K562 (cell line): ENCODE measurements at regions not wholly inside any gene's neighbourhood (a gene's known extent, or its start where the extent isn't known, plus 50 kb on each side); places are given as distances from the start of the nearest gene placed in this dataset.

Experiments
- ATAC-seq: fragments of 200-7000 bp; cut with Tn5 transposase; 3 replicates; pipeline ENCODE4 v1.9.1; 2020; ENCODE audit warnings: moderate library complexity
- BruUV-seq: library from RNA; stranded (reverse); fragments of 400-500 nt; replicated peaks from 2 replicates; lab custom pipeline; 2021; lab: Mats Ljungman, UMichigan
- CTCF ChIA-PET: fragments of 300-600 bp; formaldehyde crosslinking; extraction: SDS; loops from one replicate; lab custom pipeline; 2021; ENCODE audit warnings: low intra/inter-chr PET ratio; lab: Yijun Ruan, JAX
- POLR2A ChIA-PET: fragments of 300-600, 350-650 bp; sonication (Branson Sonifier 250); formaldehyde crosslinking; extraction: SDS; loops from one replicate; lab custom pipeline; 2021; ENCODE audit warnings: antibody characterized with exemption, inconsistent platforms; lab: Yijun Ruan, JAX
- DNase-seq, 4 experiments: peaks; one replicate each; pipeline versions ENCODE4 v3.0.0 to v3.0.0-alpha.2; 2011 to 2018; ENCODE audit warnings: low spot score in 3 of 4, mixed read lengths in 3 of 4; ENCODE audit errors: extremely low read depth in 1 of 4
- FAIRE-seq: peaks from 2 replicates; lab custom pipeline; 2011; peaks lifted over from hg19 to GRCh38; lab: Jason Lieb, UNC
- H2AFZ ChIP-seq: 2 replicates; pipeline ENCODE4 v1.6.0; 2011; ENCODE audit warnings: low read depth, low read length, control low read depth, inconsistent platforms
- H3K27ac ChIP-seq: fragments of 200-600 bp; 3 replicates; pipeline ENCODE4 v1.8.0; 2011; ENCODE audit warnings: low read depth, mild to moderate bottlenecking, control low read depth, inconsistent platforms, low read length, moderate library complexity, mixed read lengths; ENCODE audit errors: extremely low read depth
- H3K27me3 ChIP-seq, 2 experiments: fragments of 300-600 bp in 1 of 2; 2 replicates in 1 of 2; 3 replicates in 1 of 2; pipeline versions ENCODE4 v1.6.0 to v1.8.0; 2011; ENCODE audit warnings: inconsistent platforms in 2 of 2, low read length in 2 of 2, mild to moderate bottlenecking in 1 of 2, mixed read lengths in 1 of 2, moderate library complexity in 1 of 2; ENCODE audit not compliant: control insufficient read depth in 2 of 2, insufficient read depth in 2 of 2
- H3K36me3 ChIP-seq: fragments of 300-600 bp; 3 replicates; pipeline ENCODE4 v1.8.0; 2011; ENCODE audit warnings: mild to moderate bottlenecking, low read length, inconsistent platforms; ENCODE audit not compliant: control insufficient read depth, insufficient read depth
- H3K4me1 ChIP-seq, 2 experiments: fragments of 200-600 bp in 1 of 2; replicated peaks in 1 of 2; 2 replicates in 1 of 2; 3 replicates in 1 of 2; pipeline versions ENCODE4 v1.5.1 to v1.8.0; 2011; ENCODE audit warnings: inconsistent platforms in 2 of 2, low read length in 2 of 2, mild to moderate bottlenecking in 1 of 2, mixed read lengths in 1 of 2, moderate library complexity in 1 of 2; ENCODE audit not compliant: control insufficient read depth in 2 of 2, insufficient read depth in 2 of 2
- H3K4me2 ChIP-seq: 2 replicates; pipeline ENCODE4 v1.6.1; 2011; ENCODE audit warnings: low read length, control low read depth, inconsistent platforms, mixed read lengths; ENCODE audit not compliant: insufficient read depth
- H3K4me3 ChIP-seq: fragments of 200-600 bp; sonication (generic), shearing (Covaris generic); 2 replicates; pipeline ENCODE4 v1.5.1; 2016; ENCODE audit warnings: control low read depth, inconsistent platforms
- H3K79me2 ChIP-seq: fragments of 200-600 bp; 3 replicates; pipeline ENCODE4 v1.8.0; 2011; ENCODE audit warnings: low read length, inconsistent platforms; ENCODE audit not compliant: control insufficient read depth, insufficient read depth
- H3K9ac ChIP-seq, 2 experiments: 2 replicates each; pipeline versions ENCODE4 v1.6.0 to v1.6.1; 2011; ENCODE audit warnings: low read depth in 2 of 2, low read length in 2 of 2, control low read depth in 1 of 2, inconsistent platforms in 1 of 2, mild to moderate bottlenecking in 1 of 2, mixed read lengths in 1 of 2; ENCODE audit not compliant: insufficient read depth in 1 of 2
- H3K9me1 ChIP-seq: one replicate; pipeline ENCODE4 v1.6.0; 2011; ENCODE audit warnings: inconsistent platforms, mild to moderate bottlenecking, low read length, moderate library complexity; ENCODE audit not compliant: control insufficient read depth, insufficient read depth
- H3K9me3 ChIP-seq: replicated peaks from 2 replicates; pipeline ENCODE4 v1.5.1; 2011; ENCODE audit warnings: low read depth, low read length, inconsistent platforms; ENCODE audit not compliant: control insufficient read depth, insufficient read depth
- H4K20me1 ChIP-seq: replicated peaks from 2 replicates; pipeline ENCODE4 v1.6.1; 2011; ENCODE audit warnings: low read length, inconsistent platforms, mixed read lengths; ENCODE audit not compliant: control insufficient read depth, insufficient read depth
- NRF1 ChIP-seq, 2 experiments: fragments of 450-650 bp; IDR thresholded peaks in 1 of 2; conservative IDR thresholded peaks in 1 of 2; 2 replicates each; pipeline ENCODE4 v1.6.1; 2014; ENCODE audit warnings: mild to moderate bottlenecking in 2 of 2
- ZNF140 ChIP-seq: fragments of 250-450 bp; sonication (Bioruptor Pico); IDR thresholded peaks from 2 replicates; pipeline ENCODE4 v1.8.0; 2021; ENCODE audit warnings: moderate library complexity, mild to moderate bottlenecking, inconsistent platforms
- WGBS: fragments of 100-300 bp; shearing (Covaris generic); methylation state at CpG from one replicate; pipeline ENCODE4 v1.1.6; 2016; ENCODE audit warnings: low coverage, mixed read lengths; ENCODE audit not compliant: insufficient coverage; ENCODE audit errors: missing lambda C conversion rate; 5-methylcytosine and 5-hydroxymethylcytosine counted together
- in situ Hi-C: fragments of 300-500 bp; cut with MboI; formaldehyde crosslinking; loops from 4 replicates; pipeline ENCODE4 v1.15.0; 2018; ENCODE audit warnings: inconsistent platforms, mixed read lengths
- intact Hi-C: fragments of 100-400 bp; cut with micrococcal nuclease; formaldehyde crosslinking; loops from 2 replicates; pipeline ENCODE4 v1.14.2; 2022
- TF ChIP-seq, protein P1 (sequence below), 3 experiments: fragments of 200-800 bp in 1 of 3; fragments of 250-450 bp in 1 of 3; fragments of 450-650 bp in 1 of 3; sonication (Bioruptor Pico) in 1 of 3; sonication (Bioruptor generic) in 1 of 3; formaldehyde crosslinking in 1 of 3; IDR thresholded peaks; 2 replicates each; pipeline versions ENCODE4 v1.6.1 to v1.8.0; 2016 to 2022; ENCODE audit warnings: mild to moderate bottlenecking in 2 of 3, missing genetic modification characterization in 2 of 3, missing compliant biosample characterization in 1 of 3, moderate library complexity in 1 of 3

GRCh38 chr20:53794529-53795115, 201.0 kb upstream of the ZNF217 start:
- in situ Hi-C loops: no loop called here
- 51% methylated on average over 9 of the region's 9 CpGs for WGBS
- CTCF ChIA-PET: no interaction called here
- ATAC-seq: no peak
- no peaks in the 10 kb centered on the region for H3K36me3 ChIP-seq
- POLR2A ChIA-PET: interaction anchor here (0.6 kb wide), 1 partner anchor 211 kb away, joined by 3 read pairs; no protein-coding TSS in a partner anchor
- no TSS peak for BruUV-seq
- H3K9me1 ChIP-seq: no peaks in the 10 kb centered on the region
- no peaks in the 10 kb centered on the region for H3K27me3 ChIP-seq
- intact Hi-C loops: no loop called here
- peaks cover 0 to 5% of the 10 kb centered on the region in 2 experiments; a peak in 1 of 5 replicates for H3K4me1 ChIP-seq
- H3K4me2 ChIP-seq: no peak overlapping the region
- H3K9ac ChIP-seq: no peak overlapping the region
- FAIRE-seq: no peak
- no peak overlapping the region for H3K4me3 ChIP-seq
- no peaks in the 10 kb centered on the region for H3K79me2 ChIP-seq
- H2AFZ ChIP-seq: no peak overlapping the region
- H3K9me3 ChIP-seq: no peaks in the 10 kb centered on the region
- no peaks in the 10 kb centered on the region for H4K20me1 ChIP-seq
- DNase-seq: no peak
- no peak overlapping the region for H3K27ac ChIP-seq
- no peak for TF ChIP-seq NRF1 (conservative IDR thresholded peaks at IDR 0.05 in 1 of 2, IDR thresholded peaks at IDR 0.05 in 1 of 2)
- no peak for TF ChIP-seq ZNF140 (CRISPR knock-in tag)
- TF ChIP-seq, protein P1, sequence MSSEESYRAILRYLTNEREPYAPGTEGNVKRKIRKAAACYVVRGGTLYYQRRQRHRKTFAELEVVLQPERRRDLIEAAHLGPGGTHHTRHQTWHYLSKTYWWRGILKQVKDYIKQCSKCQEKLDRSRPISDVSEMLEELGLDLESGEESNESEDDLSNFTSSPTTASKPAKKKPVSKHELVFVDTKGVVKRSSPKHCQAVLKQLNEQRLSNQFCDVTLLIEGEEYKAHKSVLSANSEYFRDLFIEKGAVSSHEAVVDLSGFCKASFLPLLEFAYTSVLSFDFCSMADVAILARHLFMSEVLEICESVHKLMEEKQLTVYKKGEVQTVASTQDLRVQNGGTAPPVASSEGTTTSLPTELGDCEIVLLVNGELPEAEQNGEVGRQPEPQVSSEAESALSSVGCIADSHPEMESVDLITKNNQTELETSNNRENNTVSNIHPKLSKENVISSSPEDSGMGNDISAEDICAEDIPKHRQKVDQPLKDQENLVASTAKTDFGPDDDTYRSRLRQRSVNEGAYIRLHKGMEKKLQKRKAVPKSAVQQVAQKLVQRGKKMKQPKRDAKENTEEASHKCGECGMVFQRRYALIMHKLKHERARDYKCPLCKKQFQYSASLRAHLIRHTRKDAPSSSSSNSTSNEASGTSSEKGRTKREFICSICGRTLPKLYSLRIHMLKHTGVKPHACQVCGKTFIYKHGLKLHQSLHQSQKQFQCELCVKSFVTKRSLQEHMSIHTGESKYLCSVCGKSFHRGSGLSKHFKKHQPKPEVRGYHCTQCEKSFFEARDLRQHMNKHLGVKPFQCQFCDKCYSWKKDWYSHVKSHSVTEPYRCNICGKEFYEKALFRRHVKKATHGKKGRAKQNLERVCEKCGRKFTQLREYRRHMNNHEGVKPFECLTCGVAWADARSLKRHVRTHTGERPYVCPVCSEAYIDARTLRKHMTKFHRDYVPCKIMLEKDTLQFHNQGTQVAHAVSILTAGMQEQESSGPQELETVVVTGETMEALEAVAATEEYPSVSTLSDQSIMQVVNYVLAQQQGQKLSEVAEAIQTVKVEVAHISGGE (CRISPR knock-in tag; IDR thresholded peaks at IDR 0.05): peak in 1 of 3 experiments; percentile 95; a peak in 2 of 6 replicates
